GM19023 (cell line): ENCODE measurements at regions not wholly inside any gene's neighbourhood (a gene's known extent, or its start where the extent isn't known, plus 50 kb on each side); places are given as distances from the start of the nearest gene placed in this dataset.
"Not testable (repeated sequence)": the region's sequence is repeated elsewhere in the genome, so short reads cannot be mapped to it uniquely, and the experiment has no call there.

Experiments used
- ATAC-seq: cut with Tn5 transposase; IDR thresholded peaks from one replicate; pipeline ENCODE4 v1.9.1; 2021; ENCODE audit warnings: mild to moderate bottlenecking, moderate library complexity; ENCODE audit not compliant: unreplicated experiment

DNA sequence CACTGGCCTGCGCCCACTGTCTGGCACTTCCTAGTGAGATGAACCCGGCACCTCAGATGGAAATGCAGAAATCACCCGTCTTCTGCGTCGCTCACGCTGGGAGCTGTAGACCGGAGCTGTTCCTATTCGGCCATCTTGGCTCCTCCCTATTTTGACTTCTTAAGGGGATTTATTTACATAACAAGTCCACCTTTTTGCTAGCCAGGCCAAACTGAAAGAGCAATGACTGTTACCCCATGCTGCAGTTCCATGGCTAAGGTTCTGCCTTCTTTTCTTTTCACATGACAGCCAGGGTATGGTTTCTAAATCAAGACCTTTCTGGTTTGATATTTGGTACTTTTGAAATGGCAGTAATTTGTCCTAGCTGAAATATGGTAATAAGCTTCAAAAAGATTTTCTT, 270.0 kb upstream of the RRP15 start:
- ATAC-seq, result not testable (repeated sequence)

DNA sequence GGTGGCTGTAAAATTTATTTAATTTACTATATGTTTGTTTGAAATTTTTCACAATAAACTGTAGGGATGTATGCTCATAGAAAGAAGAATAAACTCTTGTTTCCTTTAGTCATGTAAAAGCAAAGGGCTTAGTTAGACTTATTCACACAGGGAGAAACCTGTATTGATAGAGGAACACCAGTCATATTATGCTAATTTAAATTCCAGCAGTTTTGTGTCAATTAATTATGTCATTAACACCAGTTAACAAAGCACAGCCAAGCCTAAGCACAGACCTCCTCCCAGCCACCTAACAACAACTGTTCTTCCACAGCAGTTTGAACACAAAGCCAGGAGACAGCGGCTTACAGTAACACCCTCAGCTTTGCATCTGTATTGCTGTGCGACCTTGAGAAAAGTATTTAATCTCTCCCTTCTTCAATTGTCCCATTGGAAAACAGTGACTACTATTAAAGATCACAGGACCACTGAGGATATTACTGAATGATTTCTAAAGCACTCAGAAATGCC, 260.8 kb upstream of the RRP15 start:
- ATAC-seq, result no peak

DNA sequence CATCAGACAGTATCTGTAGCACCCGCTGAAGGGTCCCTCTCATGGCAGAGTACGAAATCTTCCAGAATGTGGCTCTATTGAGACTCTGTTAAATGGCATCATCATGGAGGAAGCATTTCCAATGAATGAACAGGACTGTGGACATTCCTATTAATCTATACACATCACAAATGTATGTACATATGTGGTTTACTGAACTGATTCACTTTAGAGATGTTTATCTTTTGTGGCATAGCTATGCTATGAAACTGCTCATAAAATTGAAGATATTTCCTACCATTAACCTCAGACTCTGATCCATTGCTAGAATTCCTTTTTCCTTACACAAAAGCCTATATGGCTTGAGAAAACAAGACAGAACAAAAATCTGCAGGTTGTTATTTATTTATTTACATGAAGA, 259.6 kb upstream of the RRP15 start:
- no peak for ATAC-seq

DNA sequence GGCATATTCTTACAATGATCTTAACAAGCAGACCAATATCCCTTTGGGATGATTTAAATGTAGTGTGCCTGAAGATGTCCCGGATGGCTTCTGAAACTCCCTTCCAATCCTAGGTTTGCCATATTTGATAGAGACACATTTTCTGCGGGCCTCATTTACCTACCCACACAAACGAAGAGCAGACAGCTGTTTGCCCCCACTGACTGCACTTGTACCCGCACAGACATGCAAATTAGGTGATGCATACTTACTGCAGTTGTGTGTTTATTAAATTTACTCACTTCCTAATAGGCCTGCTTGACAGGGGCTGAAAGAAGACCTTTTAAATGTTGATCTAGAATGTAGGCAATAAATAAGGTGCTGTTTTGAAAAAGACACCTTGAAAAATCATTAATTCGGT, 257.9 kb upstream of the RRP15 start:
- no peak for ATAC-seq

DNA sequence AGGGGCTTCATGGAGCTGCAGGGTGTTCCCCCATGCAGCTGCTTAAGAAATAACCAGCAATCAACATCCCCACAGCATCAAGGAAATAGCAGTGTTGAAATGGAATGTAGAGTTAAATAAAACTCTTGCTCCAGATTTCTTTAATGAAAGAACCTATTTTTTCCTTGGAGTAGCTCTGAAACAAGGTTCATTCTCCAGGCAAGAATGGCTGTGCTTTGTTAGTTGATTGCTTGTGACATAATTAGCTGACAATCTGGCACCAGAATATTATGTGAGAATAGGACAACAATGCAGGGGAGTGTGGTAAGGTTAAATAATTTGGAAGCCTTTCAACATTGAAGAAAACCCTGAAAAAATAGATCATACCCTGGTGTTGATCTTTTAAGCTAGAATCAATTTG, 254.2 kb upstream of the RRP15 start:
- ATAC-seq, result no peak

DNA sequence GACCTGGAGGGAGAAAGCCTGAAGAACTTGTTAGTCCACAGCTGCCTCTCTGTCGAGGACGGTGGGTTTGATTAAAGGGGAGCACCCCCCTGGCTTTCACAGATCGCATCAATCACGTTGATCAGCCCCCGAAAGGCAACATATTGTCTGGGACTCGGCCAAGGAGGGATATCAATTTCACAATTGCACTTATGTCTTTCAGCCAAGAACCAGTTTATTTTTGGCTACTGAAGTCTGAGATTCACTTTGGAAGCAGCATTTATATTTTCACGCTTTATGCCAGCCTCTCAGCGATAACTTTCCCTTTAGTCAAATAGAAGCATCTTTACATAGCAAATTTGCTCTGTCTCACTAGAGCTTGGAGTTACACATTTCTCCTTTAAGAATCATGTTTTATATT, 253.2 kb upstream of the RRP15 start:
- ATAC-seq, result no peak

DNA sequence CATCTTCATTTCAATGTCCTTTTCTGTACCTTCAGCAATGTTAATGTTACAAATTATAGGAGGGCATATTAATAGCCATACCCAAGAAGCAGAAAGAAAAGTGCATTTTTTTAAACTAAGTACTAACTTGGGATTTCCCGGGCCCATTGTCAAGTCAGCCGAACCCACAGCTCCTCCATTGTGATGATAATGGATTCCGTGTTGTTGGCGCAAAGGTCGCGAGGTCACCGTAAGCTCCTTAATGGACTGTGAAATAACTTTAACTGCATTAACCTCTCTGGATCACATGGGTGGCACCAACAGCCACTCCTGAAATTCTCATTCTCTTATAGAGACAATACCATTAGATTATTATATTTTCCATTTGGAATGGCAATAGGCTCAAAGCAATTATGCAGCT, 250.6 kb upstream of the RRP15 start:
- ATAC-seq, result no peak

DNA sequence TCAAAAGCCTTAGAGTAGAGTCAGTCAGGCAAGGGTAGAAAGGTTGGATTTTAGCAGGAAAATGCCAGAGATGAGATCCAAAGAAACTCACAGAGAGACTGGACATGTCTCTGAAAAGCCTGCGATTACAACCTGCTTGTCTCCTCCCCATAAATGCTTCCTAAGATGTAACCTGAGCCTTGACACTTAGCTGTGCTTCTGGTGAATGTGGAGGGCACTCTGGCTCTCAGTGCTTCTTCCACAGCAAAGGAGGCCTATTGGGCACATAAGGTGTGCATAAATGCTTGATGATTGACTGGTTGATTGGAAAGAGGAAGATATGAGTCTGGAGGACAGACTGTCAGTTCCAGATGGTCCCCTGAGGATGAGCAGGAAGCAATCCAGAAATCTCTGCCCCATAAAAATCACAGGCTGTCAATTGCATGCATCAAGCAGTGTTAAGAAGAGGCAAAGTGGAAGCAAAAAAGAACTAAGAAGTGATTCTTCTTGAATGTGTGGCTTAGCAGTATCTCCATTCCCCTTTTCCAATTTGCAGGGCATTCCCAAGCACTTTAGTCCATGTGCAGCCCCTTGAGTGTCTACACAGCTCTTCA, 236.2 kb upstream of the RRP15 start:
- ATAC-seq, result no peak

DNA sequence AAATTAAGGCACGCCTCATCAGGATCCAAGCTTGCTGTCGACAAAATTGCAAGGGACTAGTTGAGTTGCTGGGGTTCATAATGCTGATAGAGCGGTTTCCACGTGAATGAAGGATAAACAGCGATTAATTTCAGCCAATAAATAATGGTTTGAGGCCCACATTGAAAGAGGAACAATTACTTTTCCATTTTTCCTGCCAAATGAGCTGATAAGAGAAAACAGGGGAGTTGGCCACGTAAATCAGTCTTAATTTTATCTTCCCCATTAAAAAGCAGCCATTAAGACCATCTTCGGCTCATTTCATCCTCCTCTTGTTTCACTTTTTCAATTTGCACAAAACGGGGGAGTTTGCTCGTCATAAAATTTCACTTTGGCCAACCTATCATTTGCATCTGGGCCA, 235.5 kb upstream of the RRP15 start:
- no peak for ATAC-seq

DNA sequence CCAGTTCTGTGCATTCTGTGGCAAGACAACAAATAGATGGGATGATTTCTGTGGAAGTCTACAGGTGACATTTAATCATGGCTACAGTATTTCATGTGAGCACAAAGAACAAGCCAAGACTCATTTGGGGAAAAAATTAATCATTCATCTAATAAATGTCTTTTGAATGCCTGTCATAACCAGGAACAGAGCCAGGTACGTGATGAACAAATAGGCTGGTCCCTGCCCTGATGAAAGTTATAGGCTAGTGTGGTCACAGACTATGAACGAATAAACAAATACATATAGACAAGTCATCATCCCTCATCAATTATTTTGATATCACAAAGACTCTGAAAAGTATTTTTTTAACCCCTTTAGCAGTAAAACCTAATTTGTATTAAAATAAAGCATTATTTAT, 226.4 kb upstream of the RRP15 start:
- no peak for ATAC-seq

DNA sequence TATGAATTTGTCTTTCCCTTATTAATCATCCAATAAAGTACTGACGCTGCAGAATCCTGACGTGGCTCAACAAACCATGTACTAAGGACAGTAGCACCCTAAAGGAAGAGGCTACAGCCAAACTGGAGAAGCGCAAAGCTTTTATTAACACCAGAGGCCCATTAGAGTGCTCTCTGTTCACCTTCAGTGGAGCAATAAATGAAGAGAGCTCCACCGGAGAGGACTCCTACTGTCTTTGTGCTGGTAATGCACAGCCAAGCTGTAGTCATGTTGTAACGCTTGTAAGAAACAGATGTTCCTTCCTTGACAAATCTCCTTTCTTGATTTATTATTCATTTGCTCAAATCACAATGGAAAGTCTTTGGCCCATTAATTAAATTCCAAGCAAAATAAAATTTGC, 220.7 kb upstream of the RRP15 start:
- ATAC-seq, result no peak

DNA sequence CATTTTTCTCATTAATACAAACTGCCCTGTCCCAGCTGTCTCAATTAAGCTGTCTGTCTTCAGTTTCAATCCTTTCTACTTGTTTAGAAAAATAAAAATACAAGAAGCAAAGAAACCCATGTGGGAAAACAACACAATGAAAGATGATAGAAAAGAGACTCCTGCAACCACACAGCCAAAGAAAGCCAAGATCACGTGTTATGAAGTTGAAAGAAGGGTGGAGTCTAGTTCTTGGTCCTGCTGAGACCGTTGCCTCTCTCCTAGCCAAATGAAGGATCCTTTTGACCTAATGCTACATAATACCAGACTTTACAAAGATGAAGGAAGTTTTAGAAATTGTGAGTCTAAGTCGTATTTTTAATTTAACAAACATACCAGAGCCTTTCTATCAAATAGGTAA, 218.8 kb upstream of the RRP15 start:
- no peak for ATAC-seq

DNA sequence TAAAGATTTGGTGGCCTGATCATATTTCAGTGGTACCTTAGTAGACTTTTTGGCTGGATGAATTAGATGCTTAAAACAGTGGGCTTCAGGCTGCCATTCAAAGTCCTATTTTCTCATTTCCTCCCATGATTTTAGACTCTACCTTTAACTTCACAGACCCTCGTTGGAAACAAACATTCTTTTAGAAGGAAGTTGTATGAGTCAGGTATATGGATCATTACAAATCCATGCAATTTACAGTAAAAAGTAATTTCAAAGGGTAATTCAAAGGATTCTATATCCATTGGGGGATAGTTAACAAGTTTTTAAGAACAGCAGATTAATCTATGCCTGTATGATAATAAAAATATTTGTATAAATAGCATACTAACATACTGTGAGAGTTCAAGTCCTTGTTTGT, 216.9 kb upstream of the RRP15 start:
- no peak for ATAC-seq

DNA sequence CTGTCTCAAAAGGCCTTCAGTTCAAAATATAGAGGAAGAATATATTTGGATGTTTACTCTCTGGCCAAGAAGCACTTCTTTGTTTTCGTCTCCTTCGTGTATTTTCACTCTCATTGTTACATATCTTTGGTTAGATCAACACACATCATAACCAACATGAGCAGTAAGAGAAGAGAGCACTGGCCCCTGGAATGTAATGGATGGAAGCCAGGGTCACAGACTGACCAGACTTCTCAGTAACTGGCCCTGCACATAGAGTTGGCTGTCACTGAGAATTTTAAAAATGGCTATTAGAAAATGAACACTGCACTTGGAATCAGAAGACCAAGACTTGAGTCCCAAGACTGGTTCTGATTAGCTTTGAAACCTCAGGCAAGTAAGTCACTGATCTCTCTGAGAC, 215.9 kb upstream of the RRP15 start:
- ATAC-seq, result no peak

DNA sequence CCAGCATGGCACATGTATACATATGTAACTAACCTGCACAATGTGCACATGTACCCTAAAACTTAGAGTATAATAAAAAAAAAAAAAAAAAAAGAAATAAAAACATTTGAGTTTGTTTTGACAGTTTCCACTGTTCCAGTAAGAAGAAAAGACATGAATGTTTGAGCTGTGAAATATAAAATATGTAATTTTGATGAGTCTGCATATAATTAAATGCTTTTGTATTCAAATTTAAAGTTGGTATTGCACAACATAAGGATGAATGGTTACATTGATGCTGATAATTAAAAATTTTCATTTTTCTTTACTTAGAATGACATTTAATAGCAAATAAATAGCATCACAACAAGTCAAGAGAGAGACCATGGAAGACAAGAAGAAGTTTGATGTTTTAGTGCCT, 212.0 kb upstream of the RRP15 start:
- no peak for ATAC-seq

DNA sequence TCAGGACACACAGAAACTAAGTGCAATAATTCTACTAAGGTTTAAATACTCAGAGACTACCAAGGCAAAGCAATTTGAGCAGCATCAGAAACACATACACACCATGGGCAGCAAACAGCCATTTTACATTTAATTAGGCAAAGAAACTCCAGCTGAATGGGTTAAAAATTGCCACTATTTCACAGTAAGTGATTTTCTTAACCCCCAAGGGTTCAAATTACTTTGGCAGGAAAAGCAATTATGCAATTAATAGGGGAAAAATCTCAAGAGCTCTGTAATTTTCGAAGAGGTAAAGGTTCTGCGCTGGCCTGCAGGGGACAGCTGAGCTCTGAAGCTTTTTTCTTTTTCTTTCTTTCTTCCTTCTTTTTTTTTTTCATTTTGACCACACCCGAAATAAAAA, 206.2 kb upstream of the RRP15 start:
- ATAC-seq, result no peak

DNA sequence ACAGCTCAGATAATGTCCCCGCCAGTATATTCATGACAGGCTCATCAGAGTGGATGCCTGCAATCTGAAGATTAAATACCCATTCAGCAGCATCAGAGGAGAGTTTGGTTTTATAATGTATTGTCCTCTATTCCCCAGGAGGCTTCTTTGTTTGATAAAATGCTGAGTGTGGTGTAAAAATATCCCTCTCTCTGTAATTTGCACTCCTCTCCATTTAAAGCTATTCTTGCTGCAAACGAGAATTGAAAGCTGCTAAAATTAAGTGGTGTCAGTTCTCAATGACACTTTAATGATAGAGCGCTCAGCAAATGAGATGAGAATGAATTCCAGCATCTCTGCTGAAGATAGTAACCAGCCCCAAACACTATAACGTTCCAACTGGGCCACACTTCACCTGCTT, 205.7 kb upstream of the RRP15 start:
- no peak for ATAC-seq

DNA sequence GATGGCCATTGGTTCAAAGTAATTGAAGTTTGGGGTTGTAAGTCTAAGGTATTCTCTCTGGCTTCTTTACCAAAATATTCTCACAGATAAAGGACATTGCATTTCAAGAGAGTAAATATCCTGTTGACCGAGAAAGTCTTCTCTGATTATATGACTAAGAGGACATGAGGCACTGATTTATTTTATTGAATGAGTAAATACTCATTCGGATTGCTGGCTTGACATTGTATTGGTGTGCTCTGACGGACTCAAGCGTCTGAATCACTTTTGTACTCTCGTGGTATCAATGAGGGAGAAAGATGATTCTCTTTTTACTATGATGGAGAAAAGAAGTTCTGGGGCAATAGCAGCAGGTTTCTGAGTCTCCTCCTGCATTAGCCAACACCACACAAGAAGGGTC, 205.3 kb upstream of the RRP15 start:
- no peak for ATAC-seq

DNA sequence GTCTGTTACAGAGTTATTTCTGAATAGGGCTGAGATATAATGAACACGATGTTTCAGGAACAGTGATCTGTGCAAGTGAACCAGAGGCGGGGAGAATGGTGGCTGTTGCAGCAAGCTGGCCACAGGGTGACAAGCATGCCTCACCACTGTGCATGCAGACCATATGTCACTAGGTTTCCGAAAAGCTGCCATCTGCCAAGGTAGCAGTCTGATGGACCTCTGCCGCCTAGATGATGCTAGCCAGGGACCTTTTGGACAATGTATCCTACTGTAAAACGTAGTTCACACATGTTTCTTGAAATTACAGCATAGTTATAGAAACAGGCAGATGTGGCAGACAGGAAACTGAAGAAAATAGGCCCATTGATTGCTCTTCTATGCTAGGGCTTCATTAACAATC, 204.2 kb upstream of the RRP15 start:
- no peak for ATAC-seq

DNA sequence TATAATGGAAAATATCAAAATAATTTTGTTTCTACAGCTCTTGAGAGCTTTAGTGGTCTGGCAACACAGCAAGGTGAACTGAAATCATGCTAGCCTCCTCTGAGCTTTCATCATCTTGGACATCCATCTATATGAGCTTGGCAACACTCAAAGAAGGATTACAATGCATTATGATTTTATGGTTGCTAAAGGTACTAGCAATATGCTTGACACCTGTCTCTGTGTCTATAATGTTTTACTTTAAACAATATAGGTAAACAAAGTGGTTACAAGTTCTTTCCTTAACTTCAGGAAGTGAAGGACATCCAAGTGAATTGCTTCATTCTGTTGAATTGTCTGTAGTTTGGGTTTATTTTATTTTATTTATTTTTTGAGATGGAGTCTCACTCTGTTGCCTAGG, 203.7 kb upstream of the RRP15 start:
- ATAC-seq, result no peak

DNA sequence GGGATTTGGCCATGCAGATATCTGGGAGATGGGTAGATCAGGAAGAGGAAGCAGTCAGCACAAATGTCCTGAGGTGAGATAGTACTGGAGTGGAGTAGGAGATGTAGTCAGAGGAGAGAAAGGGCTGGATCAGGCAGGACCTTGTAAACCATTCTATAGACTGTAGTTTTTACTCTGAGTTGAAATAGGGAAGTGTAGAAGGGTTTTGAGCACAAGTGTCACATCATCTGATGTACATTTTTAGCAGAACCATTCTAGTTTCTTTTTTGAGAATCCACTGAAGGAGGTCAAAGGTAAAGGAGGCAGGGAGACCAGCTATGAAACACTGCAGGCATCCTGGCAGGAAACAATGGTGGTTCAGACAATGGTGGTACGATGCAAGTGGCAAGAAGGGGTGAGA, 194.6 kb upstream of the RRP15 start:
- no peak for ATAC-seq

DNA sequence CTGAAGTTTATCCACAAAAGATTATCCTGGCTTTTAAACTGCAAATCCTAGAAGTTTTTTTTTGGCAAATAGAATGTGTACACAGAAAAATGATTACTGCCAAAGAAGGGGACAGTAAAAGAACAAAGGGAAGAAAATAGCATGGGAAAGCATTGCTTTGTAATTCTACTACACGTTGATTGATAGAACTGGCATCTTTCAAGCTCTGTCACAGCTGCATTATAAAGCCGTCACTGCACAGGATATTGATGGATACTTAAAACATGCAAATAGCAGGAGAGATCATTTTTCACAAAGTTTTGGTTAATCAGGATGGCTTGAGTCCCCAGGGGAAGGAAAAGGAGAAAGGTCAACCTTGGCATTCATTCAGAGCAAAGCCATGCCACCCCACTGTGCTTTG, 183.7 kb upstream of the RRP15 start:
- ATAC-seq, result no peak

DNA sequence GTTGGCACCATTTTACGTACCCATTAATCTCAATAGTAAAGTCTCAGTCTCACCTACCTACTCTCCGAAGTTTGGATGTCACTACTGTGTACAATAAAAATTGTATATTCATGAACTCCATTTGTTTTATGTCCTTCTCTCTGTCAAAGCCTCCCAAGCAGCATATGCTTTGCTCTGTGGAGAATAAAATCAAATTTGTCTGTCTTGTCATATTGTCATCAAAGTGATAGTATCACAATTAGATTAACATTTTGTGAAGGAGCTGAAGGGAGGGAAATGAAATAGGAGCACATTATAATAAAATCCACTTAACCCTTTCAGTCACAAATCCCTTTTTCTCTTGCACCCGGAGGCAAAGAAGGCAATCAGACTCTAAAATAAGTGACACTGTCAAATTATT, 177.1 kb upstream of the RRP15 start:
- no peak for ATAC-seq

DNA sequence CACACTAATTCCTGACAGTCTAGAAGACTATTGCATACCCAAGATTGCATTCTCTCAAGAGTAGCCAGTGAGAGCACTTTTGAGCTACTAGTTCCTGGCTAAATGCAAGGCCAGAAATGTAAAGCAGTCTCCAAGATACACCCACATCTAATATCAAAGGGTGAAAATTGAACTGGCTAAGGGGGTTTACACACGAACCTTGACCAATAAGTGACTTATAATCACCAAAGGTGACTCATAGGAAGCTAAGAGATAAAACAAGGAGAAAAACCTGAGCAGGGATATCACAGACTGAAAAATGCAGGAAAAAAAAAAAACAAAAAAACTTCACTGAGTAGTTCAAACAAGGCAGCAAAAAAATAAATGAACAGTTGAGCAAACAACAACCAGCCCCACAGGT, 172.2 kb upstream of the RRP15 start:
- no peak for ATAC-seq
